Ishikawa (cell line): ENCODE measurements at regions not wholly inside any gene's neighbourhood (a gene's known extent, or its start where the extent isn't known, plus 50 kb on each side); places are given as distances from the start of the nearest gene placed in this dataset.

Experiments
- CEBPB ChIP-seq: IDR thresholded peaks from 2 replicates; pipeline ENCODE4 v1.6.1; 2012
- CREB1 ChIP-seq: IDR thresholded peaks from 2 replicates; pipeline ENCODE4 v1.6.1; 2012; ENCODE audit warnings: low read depth
- EGR1 ChIP-seq: IDR thresholded peaks from 2 replicates; pipeline ENCODE4 v1.6.1; 2012
- EP300 ChIP-seq: IDR thresholded peaks from 2 replicates; pipeline ENCODE4 v1.6.1; 2012; ENCODE audit warnings: borderline replicate concordance
- FOXM1 ChIP-seq: IDR thresholded peaks from 2 replicates; pipeline ENCODE4 v1.6.1; 2012; ENCODE audit warnings: low read depth, borderline replicate concordance
- MAX ChIP-seq: IDR thresholded peaks from 2 replicates; pipeline ENCODE4 v1.6.1; 2012
- NFIC ChIP-seq: IDR thresholded peaks from 2 replicates; pipeline ENCODE4 v1.6.1; 2012
- RAD21 ChIP-seq: IDR thresholded peaks from 2 replicates; pipeline ENCODE4 v1.6.1; 2012; ENCODE audit warnings: low read depth
- REST ChIP-seq: IDR thresholded peaks from 2 replicates; pipeline ENCODE4 v1.6.1; 2012; ENCODE audit warnings: low read depth, mild to moderate bottlenecking
- TAF1 ChIP-seq: IDR thresholded peaks from 2 replicates; pipeline ENCODE4 v1.6.1; 2012; ENCODE audit warnings: low read depth, mild to moderate bottlenecking
- TCF12 ChIP-seq: IDR thresholded peaks from 2 replicates; pipeline ENCODE4 v1.6.1; 2012; ENCODE audit warnings: low read depth
- TEAD4 ChIP-seq: IDR thresholded peaks from 2 replicates; pipeline ENCODE4 v1.6.1; 2012
- USF1 ChIP-seq: IDR thresholded peaks from 2 replicates; pipeline ENCODE4 v1.6.1; 2012
- YY1 ChIP-seq: IDR thresholded peaks from 2 replicates; pipeline ENCODE4 v1.6.1; 2012; ENCODE audit warnings: low read depth
- ZBTB7A ChIP-seq: IDR thresholded peaks from 2 replicates; pipeline ENCODE4 v1.6.1; 2012; ENCODE audit warnings: low read depth

- TF ChIP-seq USF1 (no peak), EGR1 (no peak)
Observed at GRCh38 chr22:48192071-48192470, 1429.6 kb downstream of the TBC1D22A start.

GRCh38 chr22:48188231-48188721, 1425.8 kb downstream of the TBC1D22A start:
- TF ChIP-seq TEAD4 (no peak), YY1 (no peak), CEBPB (no peak), REST (no peak), TCF12 (no peak), RAD21 (no peak), EGR1 (no peak), ZBTB7A (no peak), MAX (no peak), EP300 (no peak), TAF1 (no peak), FOXM1 (no peak), USF1 (no peak)

- no peak for TF ChIP-seq YY1
Observed at GRCh38 chr22:48187356-48187755, 1424.9 kb downstream of the TBC1D22A start.

GRCh38 chr22:48186146-48186790, 1423.8 kb downstream of the TBC1D22A start:
- no peak for TF ChIP-seq RAD21
- TF ChIP-seq CREB1: no peak
- no peak for TF ChIP-seq EGR1
- no peak for TF ChIP-seq MAX
- no peak for TF ChIP-seq TEAD4
- TF ChIP-seq REST: no peak
- no peak for TF ChIP-seq FOXM1
- TF ChIP-seq TAF1: no peak
- no peak for TF ChIP-seq TCF12
- TF ChIP-seq NFIC: no peak
- TF ChIP-seq ZBTB7A: no peak
- TF ChIP-seq YY1: no peak
- TF ChIP-seq CEBPB: no peak
- TF ChIP-seq EP300: no peak
- TF ChIP-seq USF1: no peak

- TF ChIP-seq MAX: no peak
- TF ChIP-seq CREB1: no peak
- TF ChIP-seq TCF12: no peak
Observed at GRCh38 chr22:48185071-48186055, 1422.9 kb downstream of the TBC1D22A start.
